WTC11 (cell line): ENCODE measurements at regions not wholly inside any gene's neighbourhood (a gene's known extent, or its start where the extent isn't known, plus 50 kb on each side); places are given as distances from the start of the nearest gene placed in this dataset.

Source experiments
- ATAC-seq: fragments of 200-7000 bp; cut with Tn5 transposase; 2 replicates; pipeline ENCODE4 v1.10.0; 2021; ENCODE audit warnings: mild to moderate bottlenecking, moderate library complexity
- CTCF ChIA-PET: fragments of 300-600 bp; sonication (Branson Sonifier 250); formaldehyde crosslinking; loops from one replicate; lab custom pipeline; 2021; ENCODE audit warnings: antibody characterized with exemption; lab: Charles Lee
- POLR2A ChIA-PET: fragments of 350-600 bp; sonication (Branson Sonifier 250); formaldehyde crosslinking; loops from one replicate; lab custom pipeline; 2021; ENCODE audit warnings: antibody characterized with exemption; lab: Charles Lee
- DNase-seq: peaks from one replicate; pipeline ENCODE4 v3.0.0; 2021; ENCODE audit warnings: low spot score
- H3K27ac Mint-ChIP-seq: 2 replicates; pipeline ENCODE4 v1.8.0; 2021; ENCODE audit warnings: mixed read lengths
- H3K27me3 Mint-ChIP-seq: 2 replicates; pipeline ENCODE4 v1.8.0; 2021; ENCODE audit warnings: low read depth, mild to moderate bottlenecking, moderate library complexity, mixed read lengths
- H3K36me3 Mint-ChIP-seq: 2 replicates; pipeline ENCODE4 v1.8.0; 2021; ENCODE audit warnings: mixed read lengths
- H3K4me1 Mint-ChIP-seq: 2 replicates; pipeline ENCODE4 v1.8.0; 2022; ENCODE audit warnings: mixed read lengths
- H3K4me3 Mint-ChIP-seq: 2 replicates; pipeline ENCODE4 v1.8.0; 2021; ENCODE audit warnings: mild to moderate bottlenecking, moderate library complexity, mixed read lengths
- H3K9me3 Mint-ChIP-seq: 2 replicates; pipeline ENCODE4 v1.8.0; 2021; ENCODE audit warnings: mixed read lengths
- AFF4 ChIP-seq: sonication (generic); formaldehyde crosslinking; IDR thresholded peaks from 2 replicates; pipeline ENCODE4 v1.8.1; 2023; ENCODE audit warnings: mild to moderate bottlenecking, missing genetic modification reagents, borderline replicate concordance
- ATF3 ChIP-seq: sonication (generic); formaldehyde crosslinking; conservative IDR thresholded peaks from 2 replicates; pipeline ENCODE4 v1.8.1; 2022; ENCODE audit warnings: mild to moderate bottlenecking, missing genetic modification reagents
- CREM ChIP-seq: sonication (generic); formaldehyde crosslinking; IDR thresholded peaks from 2 replicates; pipeline ENCODE4 v1.8.1; 2022; ENCODE audit warnings: mild to moderate bottlenecking, missing genetic modification reagents, moderate library complexity
- E2F1 ChIP-seq: sonication (generic); formaldehyde crosslinking; IDR thresholded peaks from 2 replicates; pipeline ENCODE4 v1.8.0; 2022; ENCODE audit warnings: mild to moderate bottlenecking, missing genetic modification reagents
- ESRRA ChIP-seq: sonication (generic); formaldehyde crosslinking; IDR thresholded peaks from 2 replicates; pipeline ENCODE4 v1.8.1; 2022; ENCODE audit warnings: mild to moderate bottlenecking, missing genetic modification reagents, borderline replicate concordance
- FOXK1 ChIP-seq: sonication (generic); formaldehyde crosslinking; IDR thresholded peaks from 2 replicates; pipeline ENCODE4 v1.8.0; 2022; ENCODE audit warnings: mild to moderate bottlenecking, moderate library complexity, missing genetic modification reagents
- FOXP1 ChIP-seq: sonication (generic); formaldehyde crosslinking; IDR thresholded peaks from 2 replicates; pipeline ENCODE4 v1.8.0; 2022; ENCODE audit warnings: missing genetic modification reagents, mild to moderate bottlenecking, moderate library complexity, borderline replicate concordance
- GABPB1 ChIP-seq: sonication (generic); formaldehyde crosslinking; IDR thresholded peaks from 2 replicates; pipeline ENCODE4 v1.8.1; 2023; ENCODE audit warnings: mild to moderate bottlenecking, missing genetic modification reagents
- GTF2I ChIP-seq: fragments of 250-450 bp; sonication (Bioruptor Pico); conservative IDR thresholded peaks from 2 replicates; pipeline ENCODE4 v1.4.0; 2021; ENCODE audit warnings: mild to moderate bottlenecking
- JUN ChIP-seq: sonication (generic); formaldehyde crosslinking; IDR thresholded peaks from 2 replicates; pipeline ENCODE4 v1.8.0; 2023; ENCODE audit warnings: mild to moderate bottlenecking, missing genetic modification reagents
- MAX ChIP-seq: sonication (generic); formaldehyde crosslinking; IDR thresholded peaks from 2 replicates; pipeline ENCODE4 v1.8.0; 2022; ENCODE audit warnings: mild to moderate bottlenecking, missing genetic modification reagents
- MXD4 ChIP-seq: fragments of 250-450 bp; sonication (Bioruptor Pico); IDR thresholded peaks from 2 replicates; pipeline ENCODE4 v1.8.0; 2021; ENCODE audit warnings: mild to moderate bottlenecking, moderate library complexity, borderline replicate concordance
- NFATC4 ChIP-seq: fragments of 250-450 bp; sonication (Bioruptor Pico); IDR thresholded peaks from 2 replicates; pipeline ENCODE4 v1.9.0; 2021; ENCODE audit warnings: mild to moderate bottlenecking
- NFYB ChIP-seq: sonication (generic); formaldehyde crosslinking; conservative IDR thresholded peaks from 2 replicates; pipeline ENCODE4 v1.8.0; 2022; ENCODE audit warnings: low read depth, missing genetic modification reagents
- PRRX2 ChIP-seq: fragments of 250-450 bp; sonication (Bioruptor Pico); IDR thresholded peaks from 2 replicates; pipeline ENCODE4 v1.8.0; 2021; ENCODE audit warnings: mild to moderate bottlenecking
- ZMAT4 ChIP-seq: fragments of 250-450 bp; sonication (Bioruptor Pico); IDR thresholded peaks from 2 replicates; pipeline ENCODE4 v1.9.0; 2021; ENCODE audit warnings: mild to moderate bottlenecking
- ZNF232 ChIP-seq: sonication (generic); formaldehyde crosslinking; IDR thresholded peaks from 2 replicates; pipeline ENCODE4 v1.8.0; 2022; ENCODE audit warnings: mild to moderate bottlenecking, missing genetic modification reagents
- ZNF512 ChIP-seq: sonication (generic); formaldehyde crosslinking; IDR thresholded peaks from 2 replicates; pipeline ENCODE4 v1.8.1; 2022; ENCODE audit warnings: missing genetic modification reagents, borderline replicate concordance
- ZNF532 ChIP-seq: fragments of 250-450 bp; sonication (Bioruptor Pico); IDR thresholded peaks from 2 replicates; pipeline ENCODE4 v1.9.0; 2021; ENCODE audit warnings: mild to moderate bottlenecking, borderline replicate concordance

- no peak overlapping the region for H3K4me3 Mint-ChIP-seq
- POLR2A ChIA-PET, result no interaction called here
- peaks cover 16% of the 10 kb centered on the region for H3K36me3 Mint-ChIP-seq
- DNase-seq (no peak), ATAC-seq (no peak)
- no peaks in the 10 kb centered on the region for H3K27me3 Mint-ChIP-seq
- TF ChIP-seq ATF3 (CRISPR knock-in tag) (no peak), NFATC4 (CRISPR knock-in tag) (no peak), FOXP1 (no peak), GTF2I (no peak), CREM (CRISPR knock-in tag) (no peak), MXD4 (CRISPR knock-in tag) (no peak), ZNF232 (CRISPR knock-in tag) (no peak), NFYB (CRISPR knock-in tag) (no peak), MAX (CRISPR knock-in tag) (no peak), ESRRA (CRISPR knock-in tag) (no peak), JUN (CRISPR knock-in tag) (no peak), ZMAT4 (no peak), ZNF512 (CRISPR knock-in tag) (no peak), PRRX2 (CRISPR knock-in tag) (no peak), FOXK1 (CRISPR knock-in tag) (no peak), AFF4 (no peak), GABPB1 (CRISPR knock-in tag) (no peak), ZNF532 (CRISPR knock-in tag) (no peak), E2F1 (CRISPR knock-in tag) (no peak)
- CTCF ChIA-PET, result no interaction called here
- peaks cover 9% of the 10 kb centered on the region for H3K4me1 Mint-ChIP-seq
- H3K27ac Mint-ChIP-seq, result no peak overlapping the region
- peaks cover 15% of the 10 kb centered on the region for H3K9me3 Mint-ChIP-seq
These were observed 712.1 kb upstream of the MEF2C start for GRCh38 chr5:89595056-89595455.
